GM12874 (cell line): ENCODE measurements at regions not wholly inside any gene's neighbourhood (a gene's known extent, or its start where the extent isn't known, plus 50 kb on each side); places are given as distances from the start of the nearest gene placed in this dataset.

Experiments
- TF ChIP-seq, protein P1 (sequence below): IDR thresholded peaks from 2 replicates; pipeline ENCODE4 v1.5.1; 2011; ENCODE audit warnings: low read depth, mild to moderate bottlenecking, control low read depth, low read length, moderate library complexity; ENCODE audit not compliant: insufficient read depth

DNA sequence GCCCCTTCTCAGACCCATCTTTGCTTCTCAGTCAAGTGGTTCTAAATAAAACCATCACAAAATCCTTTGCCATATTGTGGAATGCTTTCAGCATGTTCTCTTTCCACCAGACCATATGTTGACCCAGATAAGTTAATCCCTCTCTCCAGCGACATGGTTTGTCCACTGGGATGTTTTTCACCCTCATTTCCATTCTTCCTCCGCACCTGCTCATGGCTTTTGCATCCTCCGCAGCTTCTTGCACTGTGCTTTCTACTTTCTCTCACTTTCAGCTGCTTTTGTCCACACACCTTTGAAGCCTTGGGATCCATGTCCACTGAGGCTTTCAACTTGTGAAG lies 52.3 kb upstream of the WAC start:
- TF ChIP-seq, protein P1, sequence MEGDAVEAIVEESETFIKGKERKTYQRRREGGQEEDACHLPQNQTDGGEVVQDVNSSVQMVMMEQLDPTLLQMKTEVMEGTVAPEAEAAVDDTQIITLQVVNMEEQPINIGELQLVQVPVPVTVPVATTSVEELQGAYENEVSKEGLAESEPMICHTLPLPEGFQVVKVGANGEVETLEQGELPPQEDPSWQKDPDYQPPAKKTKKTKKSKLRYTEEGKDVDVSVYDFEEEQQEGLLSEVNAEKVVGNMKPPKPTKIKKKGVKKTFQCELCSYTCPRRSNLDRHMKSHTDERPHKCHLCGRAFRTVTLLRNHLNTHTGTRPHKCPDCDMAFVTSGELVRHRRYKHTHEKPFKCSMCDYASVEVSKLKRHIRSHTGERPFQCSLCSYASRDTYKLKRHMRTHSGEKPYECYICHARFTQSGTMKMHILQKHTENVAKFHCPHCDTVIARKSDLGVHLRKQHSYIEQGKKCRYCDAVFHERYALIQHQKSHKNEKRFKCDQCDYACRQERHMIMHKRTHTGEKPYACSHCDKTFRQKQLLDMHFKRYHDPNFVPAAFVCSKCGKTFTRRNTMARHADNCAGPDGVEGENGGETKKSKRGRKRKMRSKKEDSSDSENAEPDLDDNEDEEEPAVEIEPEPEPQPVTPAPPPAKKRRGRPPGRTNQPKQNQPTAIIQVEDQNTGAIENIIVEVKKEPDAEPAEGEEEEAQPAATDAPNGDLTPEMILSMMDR: no peak

- TF ChIP-seq, protein P1: no peak
Measured at GRCh38 chr10:28481968-28482367, 51.0 kb upstream of the WAC start.
